HG03457 (cell line): ENCODE measurements at regions not wholly inside any gene's neighbourhood (a gene's known extent, or its start where the extent isn't known, plus 50 kb on each side); places are given as distances from the start of the nearest gene placed in this dataset.

ENCODE experiments used
- ATAC-seq: cut with Tn5 transposase; IDR thresholded peaks from one replicate; pipeline ENCODE4 v1.9.1; 2021; ENCODE audit warnings: moderate number of reproducible peaks; ENCODE audit not compliant: unreplicated experiment

DNA sequence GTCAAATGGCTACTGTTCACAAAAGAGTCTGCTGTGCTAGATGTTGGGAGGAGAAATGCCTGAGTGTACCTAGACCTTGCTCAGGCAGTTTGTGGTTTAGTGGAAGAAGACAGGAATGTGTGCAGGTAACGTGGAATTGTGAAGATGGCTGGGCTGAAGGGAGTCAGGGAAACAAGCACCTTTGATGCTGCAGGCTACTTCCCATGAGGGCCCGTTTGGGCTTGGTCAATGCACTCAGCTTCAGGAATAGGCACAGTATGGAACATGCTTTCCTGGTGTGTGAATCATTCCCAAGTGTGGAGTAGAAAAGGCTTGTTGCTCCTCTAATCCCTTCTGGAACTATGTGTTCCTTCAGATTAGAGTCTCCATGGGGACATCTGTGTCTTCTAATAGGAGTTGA is 318.3 kb upstream of the MTNR1B start:
- no peak for ATAC-seq

DNA sequence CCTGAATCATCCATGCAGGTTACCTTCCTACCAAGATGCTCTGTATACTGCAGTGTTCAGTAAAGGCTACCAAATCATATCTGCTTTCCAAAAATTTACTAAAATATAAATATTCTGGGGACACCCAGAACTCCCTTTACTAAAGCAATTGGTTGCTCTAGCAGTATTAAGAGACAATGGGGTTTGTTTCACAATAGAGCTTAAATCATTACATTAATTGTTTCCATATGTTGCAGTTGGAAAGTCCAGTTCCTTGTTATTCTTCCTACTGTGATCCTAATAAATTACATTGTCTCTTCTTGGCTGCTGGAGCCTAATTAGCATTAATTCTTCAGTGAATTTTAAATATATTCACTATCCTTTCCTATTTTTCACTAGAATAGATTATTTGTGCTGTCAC is 316.0 kb upstream of the MTNR1B start:
- no peak for ATAC-seq

DNA sequence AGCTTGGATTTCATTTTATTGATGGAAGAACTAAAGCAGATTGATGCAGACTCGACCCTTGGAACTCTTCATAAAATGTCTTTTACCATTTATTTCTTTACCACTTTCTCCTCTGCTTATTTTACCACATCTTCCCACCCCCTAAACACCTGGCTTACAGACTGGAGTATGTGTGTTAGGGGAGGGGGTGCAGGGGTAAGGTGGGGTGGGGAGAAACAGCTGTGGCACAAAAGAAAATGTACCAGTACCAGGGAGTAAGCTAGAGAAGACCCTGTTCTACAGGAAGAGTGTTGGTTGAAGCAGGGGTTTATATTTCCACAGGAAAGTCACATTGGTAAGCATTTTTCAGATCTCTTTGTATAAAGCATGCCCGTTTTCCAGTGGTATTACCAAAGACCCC is 312.7 kb upstream of the MTNR1B start:
- ATAC-seq: no peak

DNA sequence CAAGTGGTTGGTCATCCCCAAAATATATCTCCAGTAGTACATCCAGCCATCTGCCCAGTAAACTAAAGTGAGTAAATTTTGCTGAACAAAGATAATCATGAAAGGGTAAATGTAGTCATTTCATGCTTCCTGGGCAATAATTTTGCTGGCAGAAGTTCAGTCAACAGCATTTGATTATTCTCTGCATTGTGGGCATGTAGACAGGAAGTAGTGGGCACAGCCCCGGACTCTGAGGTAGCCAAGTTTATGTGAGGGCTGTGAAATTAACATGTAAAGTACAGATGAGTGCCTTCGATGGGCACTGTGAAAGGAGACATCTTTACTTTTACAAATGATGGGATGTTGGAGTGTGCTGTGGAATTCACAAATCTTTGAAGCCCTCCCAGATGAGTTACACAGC is 312.2 kb upstream of the MTNR1B start:
- ATAC-seq: no peak

DNA sequence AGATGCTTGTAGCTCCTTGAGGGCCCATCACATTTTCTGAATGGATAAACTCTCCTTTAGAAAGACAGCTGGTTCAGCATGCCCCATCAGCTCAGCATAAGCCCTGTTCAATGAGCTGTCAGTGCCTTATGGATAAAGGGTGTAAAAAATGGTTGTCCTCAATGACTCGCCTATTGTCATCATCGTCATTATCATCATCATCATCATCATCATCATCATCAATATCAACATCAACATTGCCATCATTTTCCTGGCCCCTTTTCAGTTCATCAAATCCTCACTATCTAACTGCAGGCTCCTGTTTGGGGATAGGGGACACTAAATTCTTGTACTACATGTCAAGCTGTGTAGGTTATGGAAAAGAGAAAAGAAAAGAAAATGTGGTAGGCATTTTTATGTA is 310.7 kb upstream of the MTNR1B start:
- no peak for ATAC-seq

DNA sequence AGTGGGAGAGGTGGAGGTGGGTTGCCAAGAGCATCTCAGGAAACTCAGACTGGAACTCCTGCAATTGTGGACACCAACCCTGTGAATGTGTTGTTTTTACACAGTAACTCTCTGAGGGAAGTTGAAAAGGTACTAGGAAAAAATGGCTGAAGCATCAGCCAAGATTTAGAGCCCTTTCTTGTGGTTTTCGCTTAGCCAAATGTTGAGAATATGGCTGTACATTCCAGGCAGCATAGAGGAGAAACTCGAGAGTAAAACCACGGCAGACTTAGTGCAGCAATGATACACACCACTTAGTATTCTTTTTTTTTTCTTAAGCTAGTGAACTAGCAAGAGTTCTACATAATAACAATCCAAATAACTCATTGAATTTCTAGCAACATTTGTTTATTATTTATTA is 309.7 kb upstream of the MTNR1B start:
- ATAC-seq: no peak

DNA sequence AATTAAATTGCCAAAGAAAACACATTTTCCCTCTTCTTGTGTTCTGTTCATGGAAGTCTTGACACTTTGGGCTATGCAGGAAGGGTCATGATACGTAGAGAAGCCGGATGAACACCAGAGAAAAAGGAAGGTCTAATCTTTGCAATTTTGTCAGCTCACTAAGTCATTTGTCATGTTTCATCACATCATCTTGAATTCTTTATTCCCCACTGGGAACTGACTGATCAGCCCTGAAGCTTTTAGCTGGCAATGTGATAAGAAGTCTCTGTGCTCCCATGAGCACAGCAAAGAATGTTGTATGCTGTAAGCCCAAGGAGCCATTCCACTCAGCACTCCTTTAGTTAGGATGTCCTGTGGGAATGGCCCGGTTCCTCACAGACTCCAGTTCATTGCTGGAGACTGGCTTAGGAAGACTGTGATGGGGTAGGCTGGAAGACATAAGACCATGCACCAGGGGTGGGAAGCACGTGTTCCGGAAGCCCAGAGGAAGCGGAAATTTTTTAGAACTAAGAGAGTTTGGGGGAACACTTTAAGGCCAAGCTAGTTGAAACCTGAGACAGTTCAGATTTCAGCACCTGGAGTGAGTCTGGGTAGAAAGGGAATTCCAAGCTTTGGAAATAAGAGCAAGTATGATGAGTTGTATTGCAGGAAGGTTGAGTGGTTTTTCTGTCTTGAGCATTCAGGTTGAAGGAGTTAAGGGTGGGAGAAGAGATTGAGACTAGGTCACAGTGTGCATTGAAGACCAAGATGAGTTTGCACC is 306.7 kb upstream of the MTNR1B start:
- no peak for ATAC-seq

DNA sequence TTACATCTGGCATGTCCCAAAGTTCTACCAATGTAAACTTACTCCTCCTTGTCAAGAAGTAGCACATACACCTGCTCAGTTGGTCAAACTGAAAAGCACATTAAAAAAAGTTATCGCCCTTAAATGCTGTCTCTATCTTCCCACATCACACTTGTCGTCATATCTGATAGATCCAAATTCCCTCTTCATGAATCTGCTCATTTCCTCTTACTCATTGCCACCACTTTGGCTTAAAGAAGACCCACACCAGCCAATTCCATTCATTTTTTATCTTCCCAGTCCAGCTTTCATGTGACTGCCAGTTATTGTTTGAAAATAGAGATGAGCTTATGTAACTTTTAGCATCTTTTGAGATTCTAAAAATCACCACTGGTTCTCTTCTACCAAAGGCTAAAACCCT is 305.9 kb upstream of the MTNR1B start:
- ATAC-seq: no peak

DNA sequence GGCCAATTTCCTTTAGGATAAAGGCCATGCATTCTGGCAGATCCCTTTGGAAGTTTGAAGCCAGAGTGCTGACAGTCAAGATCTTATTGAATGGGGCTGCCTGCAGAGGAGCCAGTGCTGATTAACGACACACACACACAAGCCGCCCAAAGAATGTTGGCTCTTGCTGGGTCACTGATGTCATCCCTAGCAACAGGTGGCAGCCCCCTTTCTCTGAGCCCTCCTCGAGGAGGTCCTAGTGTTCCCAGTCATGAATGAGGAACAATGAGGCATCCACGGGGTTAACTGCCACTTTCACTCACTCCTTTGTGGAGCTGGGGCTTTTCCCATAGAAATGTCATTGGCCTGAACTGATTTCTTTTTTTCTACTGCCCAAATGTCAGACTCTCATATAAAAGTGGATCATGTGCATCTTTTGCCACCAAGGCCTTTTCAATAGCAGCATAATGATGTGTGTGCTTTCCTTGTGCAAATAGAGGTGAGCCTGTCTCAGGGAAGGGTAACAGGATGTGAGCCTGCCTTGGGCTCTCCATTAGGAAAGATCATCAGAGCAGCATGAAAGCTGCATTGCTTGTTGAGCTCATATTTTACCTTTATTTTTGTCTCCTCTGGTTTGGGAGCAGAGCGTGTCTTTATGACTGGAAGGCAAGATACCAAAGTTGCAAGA is 301.8 kb upstream of the MTNR1B start:
- ATAC-seq: no peak

DNA sequence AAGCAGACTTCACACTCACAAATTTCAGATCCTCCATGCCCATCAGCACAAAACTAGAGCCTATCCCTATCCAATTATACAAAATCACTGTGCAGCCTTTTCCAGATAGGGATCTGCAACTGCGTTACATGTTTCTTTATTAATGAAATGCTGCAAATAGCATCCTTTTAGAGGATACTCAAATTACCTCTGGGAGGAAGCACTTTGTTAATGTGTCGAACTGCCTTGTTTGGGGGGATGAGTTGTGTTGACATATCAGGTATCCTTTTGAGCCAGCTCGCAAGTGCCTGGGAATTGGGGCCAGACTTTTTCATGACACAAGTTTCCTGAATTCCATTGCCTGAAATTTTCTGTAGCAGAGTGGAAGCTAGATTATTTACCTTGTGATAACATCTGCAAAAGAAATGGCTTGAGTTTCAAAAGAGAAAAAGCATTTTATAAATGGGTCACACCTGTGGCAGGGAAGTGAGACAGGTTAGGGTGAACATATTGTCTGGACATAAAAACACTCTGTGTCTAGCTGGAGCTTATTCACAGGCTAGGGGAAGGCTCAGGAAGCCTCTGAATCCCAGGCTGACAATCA is 299.1 kb upstream of the MTNR1B start:
- no peak for ATAC-seq

DNA sequence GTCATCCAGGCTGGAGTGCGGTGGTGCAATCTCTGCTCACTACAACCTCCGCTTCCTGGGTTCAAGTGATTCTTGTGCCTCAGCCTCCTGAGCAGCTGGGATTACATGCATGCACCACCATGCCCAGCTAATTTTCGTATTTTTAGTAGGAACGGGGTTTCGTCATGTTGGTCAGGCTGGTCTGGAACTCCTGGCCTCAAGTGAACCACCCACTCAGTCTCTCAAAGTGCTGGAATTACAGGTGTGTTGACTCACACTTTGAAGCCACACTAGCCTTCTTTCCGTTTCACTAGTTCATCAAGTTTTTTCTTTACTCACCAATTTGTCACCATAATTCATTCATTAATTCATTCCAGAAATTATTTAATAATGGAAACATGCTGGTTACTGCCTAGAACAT is 298.4 kb upstream of the MTNR1B start:
- ATAC-seq: no peak

DNA sequence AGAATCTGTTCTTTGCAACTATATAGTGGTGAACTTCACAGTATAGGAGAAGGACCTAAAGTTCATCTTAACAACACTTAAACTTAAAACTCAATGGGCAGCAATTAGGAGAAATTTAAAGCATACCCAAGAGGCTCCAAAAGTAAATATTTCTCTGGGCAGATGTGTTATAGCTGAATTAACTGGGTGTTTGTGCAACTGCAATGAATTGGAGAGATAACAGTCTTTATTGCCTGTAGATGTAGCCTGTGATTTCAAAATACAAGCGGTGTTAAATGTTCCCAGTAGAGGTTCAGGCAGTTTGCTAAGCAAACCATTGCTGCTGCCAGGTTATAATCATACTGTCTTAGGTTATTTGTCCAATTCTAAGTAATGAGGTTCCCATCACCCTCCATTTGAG is 294.1 kb upstream of the MTNR1B start:
- ATAC-seq: no peak

DNA sequence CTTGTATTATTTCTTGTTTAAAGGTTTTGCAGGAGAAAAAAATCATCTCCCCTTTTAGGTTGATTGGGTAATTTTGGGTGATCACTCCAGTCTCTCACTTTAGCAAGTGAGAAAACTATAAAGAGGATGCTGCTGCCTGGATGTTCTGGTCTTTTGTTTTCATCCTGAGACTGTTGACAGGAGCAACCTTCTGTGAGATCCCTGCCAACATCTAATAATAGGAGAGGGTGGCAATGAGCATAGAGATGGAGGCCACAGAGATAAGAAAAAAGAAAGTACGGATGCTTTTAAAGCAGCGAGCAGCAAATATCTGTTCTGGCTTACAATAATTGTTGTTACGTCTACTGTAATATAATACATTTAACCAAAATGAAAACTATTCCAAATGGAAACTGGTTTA is 293.6 kb upstream of the MTNR1B start:
- no peak for ATAC-seq

DNA sequence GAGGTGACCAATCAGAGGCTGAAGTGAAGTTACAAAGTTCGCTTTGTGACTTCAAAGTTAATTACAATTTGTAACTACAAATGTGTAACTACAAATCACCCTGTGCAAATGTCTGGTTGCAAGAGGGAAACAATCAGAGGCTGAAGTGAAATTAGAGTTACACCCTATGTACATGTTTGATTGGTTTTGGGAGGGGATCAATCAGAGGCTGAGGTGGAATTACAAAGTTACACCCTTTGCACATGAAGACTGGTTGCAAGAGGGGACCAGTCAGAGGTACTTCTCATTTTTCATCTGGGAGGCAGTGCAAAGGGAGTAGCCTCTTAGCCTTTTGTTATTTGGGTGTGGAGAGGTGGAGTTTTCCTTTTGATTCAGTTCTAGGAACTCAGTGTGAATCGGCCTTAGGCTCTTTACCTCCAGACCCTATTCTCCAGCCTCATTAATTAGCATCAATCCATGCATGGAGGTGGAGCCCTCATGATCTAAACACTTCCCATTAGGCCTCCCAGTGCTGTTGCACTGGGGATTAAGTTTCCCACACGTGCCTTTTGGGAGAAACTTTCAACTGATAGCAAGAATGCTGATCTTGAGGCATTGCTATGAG is 291.3 kb upstream of the MTNR1B start:
- no peak for ATAC-seq

DNA sequence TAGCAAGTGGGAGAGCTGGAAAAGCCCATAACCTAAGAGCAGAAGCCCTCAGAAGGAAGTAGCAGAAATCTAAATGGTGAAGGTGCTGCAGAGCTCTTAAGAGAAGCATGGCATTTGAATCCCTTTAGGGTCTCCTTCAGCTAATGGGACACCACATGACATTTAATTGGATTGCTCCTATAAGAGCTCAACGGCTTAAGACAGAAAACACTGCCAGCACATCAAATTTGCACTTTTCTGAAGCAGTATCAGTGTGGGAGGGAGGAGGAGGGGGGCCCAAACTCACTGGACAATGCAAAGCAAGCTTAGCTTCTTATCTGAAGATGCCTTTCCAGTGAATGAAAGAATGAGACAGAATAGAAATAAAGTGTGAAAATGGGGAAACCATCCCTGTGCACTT is 287.9 kb upstream of the MTNR1B start:
- ATAC-seq: no peak

DNA sequence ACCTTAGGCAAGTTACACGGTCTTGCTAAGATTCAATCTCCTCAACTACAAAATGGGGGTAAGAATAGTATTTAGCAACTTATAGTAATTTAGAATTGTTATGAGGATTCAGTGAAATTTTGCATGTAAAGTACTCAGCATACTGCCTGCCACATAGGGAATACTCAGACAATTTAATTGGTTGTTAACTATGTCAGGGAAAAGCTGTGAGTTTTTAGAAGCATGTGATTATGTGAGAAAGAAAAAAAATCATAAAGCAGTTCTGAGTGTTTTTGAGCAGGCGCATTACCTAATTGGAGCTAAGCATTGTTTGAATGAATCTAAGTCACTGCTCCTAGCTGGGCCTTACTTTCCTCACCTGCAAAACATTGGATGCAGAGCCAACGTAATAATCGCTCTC is 287.3 kb upstream of the MTNR1B start:
- no peak for ATAC-seq

DNA sequence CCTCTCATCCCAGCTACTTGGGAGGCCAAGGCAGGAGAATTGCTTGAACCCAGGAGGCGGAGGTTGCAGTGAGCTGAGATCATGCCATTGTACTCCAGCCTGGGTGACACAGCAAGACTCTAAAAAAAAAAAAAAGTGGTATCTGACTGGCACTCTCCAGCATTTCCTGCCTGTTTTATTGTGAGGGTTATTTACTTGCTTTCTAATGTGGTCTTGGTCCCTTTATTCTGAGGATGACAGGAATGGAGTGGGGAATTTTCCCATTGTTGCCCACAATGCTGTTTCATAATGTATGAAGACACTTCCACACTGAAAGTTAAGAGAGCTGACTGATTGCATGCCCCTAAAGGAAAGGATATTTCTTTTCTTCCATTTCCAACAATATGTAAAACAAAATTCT is 286.5 kb upstream of the MTNR1B start:
- no peak for ATAC-seq

DNA sequence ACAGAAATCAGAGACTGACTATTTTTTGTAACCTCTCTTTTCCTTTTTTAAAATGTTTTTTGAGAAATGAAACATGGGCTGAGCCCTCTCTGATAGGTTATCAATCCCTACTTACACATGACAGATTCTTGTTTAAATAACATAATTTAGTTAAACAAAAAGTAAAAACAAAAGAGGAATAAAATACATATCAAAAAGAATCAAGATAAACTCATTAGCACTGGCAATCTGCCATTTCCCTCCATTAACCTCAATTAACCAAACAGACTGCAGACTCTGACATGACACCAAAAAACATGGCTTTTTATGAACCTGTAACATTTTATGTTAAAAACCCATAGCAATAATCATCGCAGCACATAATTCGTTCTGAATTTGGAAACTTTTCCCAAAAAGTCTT is 284.4 kb upstream of the MTNR1B start:
- no peak for ATAC-seq

DNA sequence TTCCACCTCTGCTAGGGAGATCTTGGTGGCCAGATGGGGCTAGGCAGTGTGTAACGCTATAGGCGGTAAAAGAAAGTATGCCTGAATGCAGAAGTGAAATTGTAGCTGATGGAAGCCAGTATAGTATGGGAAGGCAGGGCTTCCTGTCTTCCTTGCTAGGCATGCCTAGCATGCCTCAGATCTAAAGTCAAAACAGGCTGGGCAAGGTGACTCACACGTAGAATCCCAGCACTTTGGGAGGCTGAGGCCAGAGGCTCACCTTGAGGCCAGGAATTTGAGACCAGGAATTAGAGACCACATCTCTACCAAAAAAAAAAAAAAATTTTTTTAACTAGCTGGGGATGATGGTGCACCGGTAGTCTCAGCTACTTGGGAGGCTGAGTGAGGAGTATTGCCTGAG is 281.7 kb upstream of the MTNR1B start:
- ATAC-seq: no peak

DNA sequence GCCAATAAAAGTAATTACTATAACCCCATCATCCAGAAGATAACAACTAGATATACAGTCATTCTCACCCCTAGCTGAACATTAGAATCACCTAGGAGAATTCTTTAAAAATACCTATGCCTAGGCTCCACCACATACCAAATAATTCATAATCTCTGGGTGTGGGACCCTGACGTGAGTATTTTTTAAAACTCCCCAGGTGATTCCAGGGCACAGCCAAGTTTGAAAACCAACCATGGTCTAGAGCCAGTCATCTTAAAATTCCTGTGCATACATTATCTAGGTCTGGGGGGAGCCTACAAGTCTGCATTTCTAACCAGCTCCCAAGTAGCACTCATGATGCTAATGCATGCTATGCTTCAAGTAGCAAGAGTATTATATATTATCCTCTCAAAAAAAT is 281.0 kb upstream of the MTNR1B start:
- ATAC-seq: no peak

DNA sequence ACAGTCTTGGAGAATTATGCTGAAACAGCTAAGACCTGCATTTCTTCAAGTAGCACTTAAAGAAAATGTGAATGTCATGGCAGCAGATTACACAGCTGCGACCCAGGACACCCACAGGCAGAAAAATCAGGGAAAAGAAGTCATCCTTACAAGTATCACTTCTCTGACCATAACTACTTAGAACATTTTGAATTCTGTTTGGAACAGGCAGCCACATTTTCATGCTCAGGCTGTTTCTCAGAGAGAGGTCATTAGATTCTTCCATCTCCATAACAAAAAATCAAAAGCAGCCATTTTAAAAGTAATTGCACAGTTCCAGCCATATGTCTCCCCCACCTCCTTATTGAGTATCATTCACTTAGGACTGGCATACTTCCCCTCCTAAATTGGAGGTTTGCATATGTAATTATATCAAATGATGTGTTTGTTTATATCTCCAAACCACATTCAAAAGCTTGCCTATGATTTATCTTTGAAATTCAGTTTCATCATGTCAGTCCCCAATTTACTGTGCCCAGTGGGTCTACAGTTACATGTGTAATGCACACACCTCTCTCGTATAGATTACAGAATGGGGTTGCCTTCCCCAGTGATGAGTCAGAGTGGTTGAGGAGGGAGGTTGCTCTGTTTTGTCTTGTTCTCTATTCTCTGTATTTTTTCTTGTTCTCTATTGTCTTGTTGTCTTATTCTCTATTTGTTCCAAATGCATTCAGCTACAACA is 276.5 kb upstream of the MTNR1B start:
- no peak for ATAC-seq
